ENCODE measurements at regions not wholly inside any gene's neighbourhood (a gene's known extent, or its start where the extent isn't known, plus 50 kb on each side); places are given as distances from the start of the nearest gene placed in this dataset.

GRCh38 chr6:166877906-166878305 lies 78.4 kb downstream of the RNASET2 start:
- FAIRE-seq (peak; percentile 20), DNase-seq (ENCODE audit: low spot score) (peak; percentile 47)

DNA sequence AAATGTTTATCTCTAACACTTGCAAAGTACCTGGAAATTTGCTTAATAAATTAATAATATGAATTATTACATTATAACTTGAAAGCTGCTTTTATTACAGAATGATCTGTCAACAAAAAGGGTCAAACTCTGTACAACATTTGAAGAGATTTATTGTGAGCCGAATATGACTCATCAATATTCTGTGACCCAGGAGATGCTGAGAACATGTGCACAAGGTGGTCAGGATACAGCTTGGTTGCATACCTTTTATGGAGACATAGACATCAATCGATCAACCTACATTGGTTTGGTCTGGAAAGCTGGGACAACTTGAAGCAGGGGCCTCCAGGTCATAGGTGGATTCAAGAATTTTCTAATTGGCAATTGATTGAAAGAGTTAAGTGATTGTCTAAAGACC lies 79.0 kb downstream of the RNASET2 start:
- DNase-seq (ENCODE audit: low spot score): no peak
- no peak for FAIRE-seq

DNA sequence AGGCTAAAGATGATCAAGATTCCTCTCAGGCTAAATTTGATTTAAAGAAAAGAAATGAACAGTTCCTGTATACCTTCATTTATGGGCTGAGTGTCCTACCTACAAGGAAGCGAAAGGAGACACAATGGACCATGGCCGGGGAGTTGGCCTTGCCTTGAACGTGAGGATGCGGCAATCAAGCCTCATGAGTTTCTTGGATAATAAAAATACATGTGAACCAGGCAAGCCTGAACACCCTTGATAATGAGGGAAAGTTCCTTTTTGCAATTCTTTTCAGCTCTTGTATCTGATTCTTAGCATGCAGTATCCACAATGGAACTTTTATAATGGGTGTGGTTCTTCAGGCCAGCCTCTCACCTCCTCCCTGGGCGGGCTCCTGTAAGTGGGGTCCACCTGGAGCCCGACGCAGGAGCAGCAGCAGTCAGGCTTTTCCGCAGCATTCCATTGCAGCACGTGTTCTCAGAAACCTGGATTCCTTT lies 83.8 kb downstream of the RNASET2 start:
- FAIRE-seq (no peak), DNase-seq (ENCODE audit: low spot score) (no peak)

GRCh38 chr6:166870602-166871208 lies 85.6 kb downstream of the RNASET2 start:
- no peak for DNase-seq (ENCODE audit: low spot score)
- no peak for FAIRE-seq

DNA sequence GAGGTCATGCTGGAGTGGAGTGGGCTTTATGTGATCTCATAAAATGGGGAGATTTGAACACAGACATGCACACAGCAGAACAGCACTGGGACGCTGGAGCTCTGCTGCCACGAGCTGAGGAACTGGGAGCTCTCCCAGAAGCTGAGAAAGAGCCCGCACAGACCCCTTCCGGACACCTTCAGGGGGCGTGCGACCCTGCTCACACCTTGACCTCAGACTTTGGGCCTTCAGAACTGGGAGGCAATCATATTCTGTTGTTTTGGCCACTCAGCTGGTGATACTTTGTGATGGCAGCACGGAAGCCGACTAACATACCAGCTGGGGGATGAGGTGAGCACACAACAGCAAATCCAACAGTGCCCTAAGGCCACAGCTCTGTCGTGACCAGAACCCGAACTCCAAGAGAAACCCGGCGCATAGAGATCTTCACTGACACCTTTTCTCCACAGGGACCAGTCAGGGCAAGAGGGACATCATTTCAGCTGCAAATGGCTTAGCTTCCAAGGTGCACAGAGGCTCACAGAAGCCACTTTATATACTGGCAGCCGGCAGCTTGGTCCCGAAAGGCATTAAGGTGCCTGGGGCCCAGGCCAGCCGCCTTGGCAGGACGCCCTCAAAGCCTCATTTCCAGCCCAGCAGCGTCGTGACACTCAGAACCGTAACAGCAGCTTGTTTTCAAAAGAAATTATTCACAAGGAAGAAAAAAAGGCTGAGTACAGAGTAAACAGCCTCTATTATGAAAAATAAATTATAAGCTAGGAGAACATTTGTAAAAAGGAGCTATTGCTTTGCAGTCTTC lies 89.3 kb downstream of the RNASET2 start:
- FAIRE-seq (no peak), DNase-seq (ENCODE audit: low spot score) (no peak)

DNA sequence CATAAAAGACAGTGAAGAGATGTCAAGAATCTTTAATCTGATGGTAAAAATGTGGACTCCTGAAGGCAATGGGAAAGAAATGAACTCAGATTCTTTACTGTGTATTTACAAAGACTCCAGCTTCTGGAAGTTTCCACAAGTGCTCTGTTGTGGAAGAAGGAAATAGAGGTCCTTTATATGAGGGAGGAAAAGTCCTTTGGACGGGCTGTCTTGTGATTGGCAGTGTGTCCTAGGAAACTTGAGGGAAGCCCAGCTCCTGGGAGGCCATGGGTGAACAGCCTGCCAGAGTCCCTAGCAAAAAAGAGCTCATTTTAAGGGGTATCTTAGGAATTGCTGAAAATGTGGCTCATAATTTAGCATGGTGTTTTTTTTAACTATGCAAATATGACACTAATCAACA lies 92.0 kb downstream of the RNASET2 start:
- FAIRE-seq (no peak), DNase-seq (ENCODE audit: low spot score) (no peak)

DNA sequence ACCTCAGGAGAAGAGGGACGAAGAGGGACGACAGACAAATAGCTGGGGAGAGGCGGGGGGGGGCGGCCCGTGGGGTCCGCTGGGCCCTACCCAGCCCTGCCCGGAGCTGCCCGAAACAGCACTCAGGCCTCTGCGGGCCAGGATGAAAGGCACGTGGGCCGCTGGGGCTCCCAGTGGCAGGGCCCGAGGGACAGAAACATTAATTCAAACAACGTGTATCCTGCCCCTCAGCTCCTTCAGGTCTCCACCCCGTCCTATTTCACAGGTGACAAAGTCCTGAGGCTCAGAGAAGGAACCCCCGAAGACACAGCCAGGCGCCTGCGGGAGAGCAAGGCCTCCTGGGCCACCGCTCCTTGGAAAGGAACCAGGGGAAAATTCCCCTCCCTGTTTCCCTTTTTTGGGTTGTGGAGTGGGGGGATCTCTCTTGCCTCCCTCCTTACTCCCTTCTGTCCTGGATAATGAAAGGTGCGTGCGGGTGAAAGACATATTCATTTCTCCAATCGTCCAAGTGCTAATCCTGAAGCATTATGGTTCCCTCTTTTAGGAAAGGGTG lies 93.3 kb downstream of the RNASET2 start:
- no peak for DNase-seq (ENCODE audit: low spot score)
- FAIRE-seq: no peak

DNA sequence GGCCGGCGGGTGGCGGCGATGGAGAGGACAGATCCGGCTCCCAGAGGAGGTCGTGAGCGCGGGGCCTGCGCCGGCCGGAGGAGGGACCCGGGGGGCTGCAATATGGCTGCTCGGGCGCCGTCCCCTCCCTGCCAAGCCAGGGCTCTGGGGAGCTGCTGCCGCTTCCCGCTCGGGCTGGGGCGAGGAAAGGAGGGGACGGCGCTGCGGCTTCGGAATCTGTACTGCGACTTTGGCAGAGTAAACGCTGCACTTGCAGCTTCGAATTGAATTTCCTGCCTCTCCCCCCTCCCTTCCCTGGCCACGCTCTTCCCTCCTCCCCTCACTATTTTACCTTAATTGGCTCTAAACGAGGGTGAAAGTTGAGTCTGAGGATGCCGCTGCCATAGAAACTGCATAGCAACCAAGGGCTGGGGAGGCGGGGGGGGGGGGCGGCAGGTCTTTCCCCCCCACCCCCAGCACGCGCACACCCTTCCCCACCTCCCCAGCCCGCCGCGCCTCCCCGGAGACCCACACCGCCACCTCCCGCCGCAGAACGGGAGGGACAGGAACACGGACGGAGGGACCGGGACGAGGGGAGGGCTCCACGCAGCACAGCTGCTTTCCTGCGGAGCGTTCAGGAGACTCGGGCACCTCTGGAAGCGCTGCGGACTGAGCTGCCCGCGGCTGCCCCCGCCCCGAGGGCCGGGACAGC lies 93.9 kb downstream of the RNASET2 start:
- peak; percentile 68 for DNase-seq (ENCODE audit: low spot score)
- FAIRE-seq: peak; percentile 9

DNA sequence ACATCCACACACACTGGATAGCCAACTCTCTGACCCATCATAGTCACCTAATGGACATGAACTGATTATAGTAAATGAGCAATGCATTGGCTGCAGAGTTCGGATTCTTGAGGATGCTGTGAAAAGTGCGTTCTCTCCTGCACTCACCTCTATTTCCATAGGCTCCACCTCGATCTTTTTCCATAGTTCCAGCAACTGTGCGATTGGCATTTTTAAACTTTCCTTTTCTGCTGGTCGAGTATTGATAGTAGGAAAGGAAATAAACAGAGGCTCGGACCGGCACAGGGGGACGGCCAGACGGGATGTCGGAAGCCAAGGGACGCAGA lies 94.4 kb downstream of the RNASET2 start:
- DNase-seq (ENCODE audit: low spot score) (no peak), FAIRE-seq (no peak)

- DNase-seq (ENCODE audit: low spot score) (no peak), FAIRE-seq (no peak)
Measured at GRCh38 chr6:166861304-166861703, 95.0 kb downstream of the RNASET2 start.

- FAIRE-seq: no peak
Measured at GRCh38 chr6:166860392-166860791, 96.0 kb downstream of the RNASET2 start.

GRCh38 chr6:166855416-166855815 lies 100.9 kb downstream of the RNASET2 start:
- FAIRE-seq (no peak), DNase-seq (ENCODE audit: low spot score) (no peak)

More at GRCh38 chr6:166860392-166860791, 96.0 kb downstream of the RNASET2 start:
- DNase-seq (ENCODE audit: low spot score): no peak

GRCh38 chr6:166853371-166854325 lies 102.7 kb downstream of the RNASET2 start:
- no peak for FAIRE-seq
- no peak for DNase-seq (ENCODE audit: low spot score)

DNA sequence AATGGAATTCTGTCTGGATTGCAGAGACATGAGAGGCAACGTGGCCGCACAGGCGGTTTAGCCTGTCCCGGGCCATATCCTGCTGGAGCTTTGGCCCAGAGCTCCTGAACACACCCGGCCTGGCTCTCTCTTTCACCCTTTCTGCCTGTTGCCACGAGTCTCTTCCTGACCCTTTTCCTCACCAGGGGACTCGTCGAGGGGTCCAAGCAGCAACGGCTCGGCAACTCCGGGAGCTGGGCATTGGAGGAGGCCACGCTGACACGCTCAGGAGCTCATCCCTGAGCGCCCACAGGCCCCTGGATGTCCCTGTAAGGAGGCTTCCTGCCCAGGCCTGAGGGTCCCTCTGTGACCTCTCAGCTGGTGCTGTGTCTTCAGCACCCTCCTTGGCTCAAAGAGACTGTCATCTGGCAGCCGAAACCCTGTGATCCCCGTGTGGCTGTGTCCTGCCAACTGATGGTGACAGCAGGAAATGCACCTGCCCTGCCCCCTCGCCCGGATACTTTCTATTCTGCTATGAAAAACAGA lies 103.8 kb downstream of the RNASET2 start:
- FAIRE-seq: no peak
- DNase-seq (ENCODE audit: low spot score): no peak

- DNase-seq (ENCODE audit: low spot score) (no peak), FAIRE-seq (no peak)
Measured at GRCh38 chr6:166851911-166852310, 104.4 kb downstream of the RNASET2 start.

- no peak for DNase-seq (ENCODE audit: low spot score)
- FAIRE-seq: no peak
Measured at GRCh38 chr6:166851426-166851825, 104.9 kb downstream of the RNASET2 start.

DNA sequence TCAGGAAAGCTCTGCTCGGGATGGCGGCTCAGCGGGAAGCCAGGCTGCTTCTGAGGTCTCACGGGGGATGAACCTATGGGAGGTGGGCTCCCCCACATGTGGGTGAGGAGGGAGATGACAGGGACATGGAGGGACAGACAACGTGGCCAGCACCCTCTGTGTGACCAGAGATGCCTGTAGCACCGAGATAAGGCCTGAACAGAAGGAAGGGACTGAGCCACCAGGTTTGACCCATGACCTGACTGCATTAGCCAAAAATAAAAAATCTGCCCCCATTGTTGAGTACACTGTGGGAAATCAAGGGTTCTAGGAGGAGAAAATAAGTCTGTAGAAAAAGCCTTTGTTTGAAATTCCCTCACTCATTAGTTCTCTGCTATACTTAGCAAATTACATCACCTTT lies 105.7 kb downstream of the RNASET2 start:
- DNase-seq (ENCODE audit: low spot score) (no peak), FAIRE-seq (no peak)

DNA sequence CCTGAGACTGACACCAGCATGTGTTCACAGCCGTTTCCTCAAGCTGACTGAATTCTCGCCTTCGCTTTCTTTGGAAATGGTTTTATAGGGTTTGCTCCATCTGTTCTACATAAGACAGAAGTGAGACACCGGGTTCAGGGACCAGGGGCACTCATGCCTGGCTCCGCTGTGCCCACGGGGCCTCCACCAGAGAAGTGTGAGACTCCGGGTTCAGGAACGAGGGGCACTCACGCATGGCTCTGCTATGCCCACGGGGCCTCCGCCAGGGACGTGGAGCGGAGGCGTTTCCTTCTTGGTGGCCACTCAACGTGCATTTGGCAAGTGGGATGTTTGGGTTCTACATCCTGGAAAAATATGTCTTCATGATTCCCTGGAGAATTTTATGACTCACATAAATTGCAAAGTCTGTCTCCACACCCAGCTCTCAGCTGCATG lies 106.6 kb downstream of the RNASET2 start:
- DNase-seq (ENCODE audit: low spot score) (peak; percentile 17), FAIRE-seq (no peak)

DNA sequence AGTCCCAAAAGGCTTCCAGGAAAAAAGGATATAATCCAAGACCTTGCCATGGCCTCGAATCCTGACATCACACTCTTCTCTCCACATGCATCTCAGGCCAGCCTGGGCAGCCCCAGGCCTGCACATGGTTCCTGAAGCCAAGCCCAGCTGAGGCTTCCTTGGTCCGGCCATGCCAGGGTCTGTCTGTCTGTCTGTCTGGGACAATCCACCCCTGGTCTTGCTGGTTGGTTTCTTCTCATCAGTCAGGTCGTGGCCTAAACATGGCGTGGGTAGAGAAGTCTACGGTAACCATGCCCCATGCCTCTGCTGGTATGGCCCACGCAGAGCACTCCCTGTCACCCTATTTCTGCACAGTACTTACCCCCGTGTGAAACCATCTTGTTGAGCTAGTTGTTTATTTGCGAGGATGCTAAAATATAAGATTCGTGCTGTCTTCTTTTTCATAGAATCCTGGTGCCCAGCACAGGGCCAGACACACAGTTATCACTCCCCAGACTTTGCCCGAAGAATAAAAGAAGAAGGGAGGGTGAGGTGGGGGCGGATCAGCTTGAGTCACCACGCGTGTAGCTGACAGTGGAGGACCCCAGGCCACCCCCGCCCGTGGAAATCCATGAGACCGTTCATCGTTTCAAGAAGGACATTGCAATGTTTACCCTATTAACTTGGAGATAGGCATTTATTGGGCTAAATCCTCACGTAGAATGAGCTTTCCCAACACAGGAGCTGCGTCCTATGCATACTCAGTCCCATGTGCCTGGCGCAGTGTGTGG lies 107.2 kb downstream of the RNASET2 start:
- DNase-seq (ENCODE audit: low spot score): no peak
- FAIRE-seq: no peak

All from urothelium cell line (cell line).